Left ventricle myocardium superior (tissue), 1 donor: ENCODE measurements at regions not wholly inside any gene's neighbourhood (a gene's known extent, or its start where the extent isn't known, plus 50 kb on each side); places are given as distances from the start of the nearest gene placed in this dataset.

Experiments
- ATAC-seq: fragments of 200-7000 bp; cut with Tn5 transposase; one replicate; pipeline ENCODE4 v1.9.1; 2020; ENCODE audit warnings: mild to moderate bottlenecking, moderate library complexity
- DNase-seq: peaks from one replicate; pipeline ENCODE4 v3.0.0-alpha.2; 2020
- intact Hi-C: fragments of 100-400 bp; cut with micrococcal nuclease; formaldehyde crosslinking; loops from one replicate; pipeline ENCODE4 v1.11.0; 2022
- donor health status: DM: no; HTN: yes; CAD: no; lungs with severe emphysema.

DNA sequence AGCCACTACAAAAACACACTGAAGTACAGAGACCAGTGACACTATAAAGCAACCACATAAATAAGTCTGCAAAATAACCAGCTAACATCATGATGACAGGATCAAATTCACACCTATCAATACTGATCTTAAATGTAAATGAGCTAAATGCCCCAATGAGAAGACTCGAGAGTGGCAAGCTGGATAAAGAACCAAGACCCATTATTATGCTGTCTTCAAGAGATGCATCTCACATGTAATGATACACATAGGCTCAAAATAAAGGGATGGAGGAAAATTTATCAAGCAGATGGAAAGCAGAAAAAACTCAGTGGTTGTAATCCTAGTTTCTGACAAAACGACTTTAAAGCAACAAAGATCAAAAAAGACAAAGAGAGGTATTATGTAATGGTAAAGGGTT, 138.1 kb upstream of the PLN start:
- no peak for DNase-seq
- no peak for ATAC-seq
- intact Hi-C loops, result no loop called here
